ENCODE measurements at regions not wholly inside any gene's neighbourhood (a gene's known extent, or its start where the extent isn't known, plus 50 kb on each side); places are given as distances from the start of the nearest gene placed in this dataset.

GRCh38 chr6:33936886-33937285 lies 133.1 kb upstream of the MLN start:
- TF ChIP-seq CTCF (conservative IDR thresholded peaks at IDR 0.05 in 1 of 2, IDR thresholded peaks at IDR 0.05 in 1 of 2; ENCODE audit: low read depth in 1 of 2, low read length in 2 of 2) (no peak), EZH2 (IDR thresholded peaks at IDR 0.05; ENCODE audit: low read length, missing control alignments) (no peak)

Data from fibroblast of lung (primary cell).